Tibial artery (tissue), 4 donors: ENCODE measurements at regions not wholly inside any gene's neighbourhood (a gene's known extent, or its start where the extent isn't known, plus 50 kb on each side); places are given as distances from the start of the nearest gene placed in this dataset.
"Not testable (repeated sequence)": the region's sequence is repeated elsewhere in the genome, so short reads cannot be mapped to it uniquely, and the experiment has no call there.

Experiments used
- DNase-seq, 2 donors: peaks; one replicate each; pipeline ENCODE4 v3.0.0-alpha.2; 2019
- H3K27ac ChIP-seq, 2 donors: fragments of 200-600 bp; sonication (generic) in 1 of 2; 1 replicate in 1 of 2; 2 replicates in 1 of 2; pipeline ENCODE4 v1.5.1; 2018 to 2019; ENCODE audit warnings: mild to moderate bottlenecking in 1 of 2
- H3K27me3 ChIP-seq, 2 donors: fragments of 200-600 bp; sonication (generic) in 1 of 2; one replicate each; pipeline versions ENCODE4 v1.5.1 to v1.6.0; 2016 to 2019
- H3K36me3 ChIP-seq, 3 donors: fragments of 200-600 bp; sonication (generic) in 2 of 3; one replicate each; pipeline ENCODE4 v1.5.1; 2016 to 2019; ENCODE audit warnings: mild to moderate bottlenecking in 2 of 3
- H3K4me1 ChIP-seq, 4 donors: fragments of 200-600 bp; sonication (generic) in 2 of 4; 1 replicate in 3 of 4; 2 replicates in 1 of 4; pipeline ENCODE4 v1.5.1; 2016 to 2019
- H3K4me3 ChIP-seq, 2 donors: fragments of 200-600 bp; sonication (generic) in 1 of 2; 1 replicate in 1 of 2; 2 replicates in 1 of 2; pipeline ENCODE4 v1.5.1; 2018 to 2019; ENCODE audit warnings: mild to moderate bottlenecking in 2 of 2
- H3K9me3 ChIP-seq, 3 donors: fragments of 200-600 bp; sonication (generic) in 1 of 3; one replicate each; pipeline ENCODE4 v1.5.1; 2016 to 2019
- CTCF ChIP-seq, 2 experiments: fragments of 200-600 bp in 1 of 2; fragments of 450-650 bp in 1 of 2; IDR thresholded peaks; one replicate each; pipeline ENCODE4 v1.5.1; 2017 to 2019; ENCODE audit warnings: antibody characterized with exemption in 2 of 2, mild to moderate bottlenecking in 1 of 2, moderate library complexity in 1 of 2
- intact Hi-C: fragments of 100-400 bp; cut with DNase I; formaldehyde crosslinking; loops from one replicate; pipeline ENCODE4 v1.15.0; 2023; ENCODE audit warnings: low total_unique reads

DNA sequence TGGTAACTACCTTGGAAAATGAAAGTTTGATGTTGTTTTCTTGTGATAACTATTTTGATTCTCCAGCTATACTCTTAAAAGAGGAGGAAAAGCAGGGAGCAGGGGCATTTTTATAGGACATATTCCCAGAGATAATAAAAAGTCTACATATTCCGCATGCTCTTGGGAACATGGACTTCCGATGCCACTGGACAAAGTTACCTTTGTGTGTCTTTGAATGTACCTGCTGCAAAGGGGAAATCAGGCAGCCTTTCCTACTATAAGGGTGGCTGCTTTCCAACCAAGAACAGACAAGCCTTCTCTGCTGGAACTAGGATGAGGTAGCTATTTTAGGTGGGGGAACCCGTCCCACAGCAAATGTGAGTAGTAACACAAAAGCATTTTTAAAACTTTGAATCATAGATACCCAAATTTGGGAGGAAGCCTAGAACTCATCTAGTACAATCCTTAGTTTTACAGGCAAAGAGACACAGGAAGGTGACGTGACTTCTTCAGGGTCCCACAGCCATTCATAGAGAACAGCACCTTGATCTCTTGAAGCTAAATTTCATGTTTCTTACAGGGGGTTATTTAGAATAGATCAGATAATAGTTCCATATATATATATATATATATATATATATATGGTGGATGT, 179.9 kb downstream of the FASLG start:
- Histone ChIP-seq H3K36me3 (no peaks in the 10 kb centered on the region), H3K27me3 (no peaks in the 10 kb centered on the region), H3K27ac (no peak overlapping the region), H3K4me1 (no peaks in the 10 kb centered on the region), H3K9me3 (no peaks in the 10 kb centered on the region), H3K4me3 (no peak overlapping the region)
- TF ChIP-seq CTCF (IDR thresholded peaks at IDR 0.05): no peak
- intact Hi-C loops: no loop called here
- DNase-seq: no peak

- H3K36me3 ChIP-seq, H3K9me3 ChIP-seq, H3K27ac ChIP-seq, DNase-seq, H3K27me3 ChIP-seq, H3K4me3 ChIP-seq, H3K4me1 ChIP-seq, intact Hi-C loops: not testable (repeated sequence)
Measured at GRCh38 chr1:172839639-172840038, 180.7 kb downstream of the FASLG start.

GRCh38 chr1:172843444-172843843, 184.5 kb downstream of the FASLG start:
- H3K9me3 ChIP-seq: no peaks in the 10 kb centered on the region
- no peaks in the 10 kb centered on the region for H3K4me1 ChIP-seq
- no peak for TF ChIP-seq CTCF (IDR thresholded peaks at IDR 0.05)
- intact Hi-C loops: no loop called here
- DNase-seq: no peak
- no peak overlapping the region for H3K27ac ChIP-seq
- H3K36me3 ChIP-seq: no peaks in the 10 kb centered on the region
- H3K4me3 ChIP-seq: no peak overlapping the region
- no peaks in the 10 kb centered on the region for H3K27me3 ChIP-seq

DNA sequence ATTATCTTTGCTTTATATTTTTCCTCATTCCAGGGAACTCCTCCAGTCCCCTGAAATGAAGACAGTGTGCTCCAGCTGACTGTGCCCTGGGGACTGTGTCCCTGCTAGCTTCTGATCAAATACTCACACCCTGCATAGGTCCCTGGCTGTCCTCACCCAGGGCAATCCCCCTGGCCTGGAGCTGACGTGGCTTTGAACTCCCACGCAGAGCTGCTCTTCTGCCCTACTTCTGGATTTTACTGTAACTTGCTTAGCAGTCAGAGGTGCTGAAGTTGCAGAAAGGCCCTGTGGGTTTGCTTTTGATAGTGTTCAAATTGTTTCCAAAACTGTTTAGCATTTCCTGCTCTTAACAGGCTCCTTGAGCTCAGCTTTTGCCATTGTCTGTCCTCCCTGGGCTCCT, 186.5 kb downstream of the FASLG start:
- intact Hi-C loops: no loop called here
- TF ChIP-seq CTCF (IDR thresholded peaks at IDR 0.05): no peak

DNA sequence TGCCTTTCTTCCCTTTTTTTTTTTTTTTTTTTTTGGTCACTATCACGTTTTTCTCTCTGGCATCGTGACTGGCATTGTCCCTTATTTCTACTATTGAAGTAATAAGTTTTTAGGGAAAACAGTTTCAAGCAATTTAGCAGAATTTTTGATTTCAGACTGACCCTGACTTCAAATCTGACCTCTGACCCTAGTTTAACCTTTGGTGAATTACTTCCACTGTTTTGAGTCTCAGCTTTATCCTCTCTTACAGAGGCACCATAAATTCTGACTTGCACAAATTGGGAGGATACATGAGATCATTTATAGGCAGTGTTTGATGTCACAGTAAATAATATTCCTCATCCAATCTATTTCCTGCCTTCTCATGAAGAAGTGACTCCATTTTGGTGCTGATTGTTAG, 187.0 kb downstream of the FASLG start:
- no peak overlapping the region for H3K4me3 ChIP-seq
- no peaks in the 10 kb centered on the region for H3K27me3 ChIP-seq
- TF ChIP-seq CTCF (IDR thresholded peaks at IDR 0.05): no peak
- no peaks in the 10 kb centered on the region for H3K9me3 ChIP-seq
- H3K36me3 ChIP-seq: no peaks in the 10 kb centered on the region
- H3K4me1 ChIP-seq: no peaks in the 10 kb centered on the region
- no peak overlapping the region for H3K27ac ChIP-seq
- intact Hi-C loops: no loop called here
- DNase-seq: no peak

More for the DNA sequence above, 186.5 kb downstream of the FASLG start:
- Histone ChIP-seq H3K9me3 (no peaks in the 10 kb centered on the region), H3K27me3 (no peaks in the 10 kb centered on the region), H3K27ac (no peak overlapping the region), H3K36me3 (no peaks in the 10 kb centered on the region), H3K4me1 (no peaks in the 10 kb centered on the region), H3K4me3 (no peak overlapping the region)
- no peak for DNase-seq

- H3K27me3 ChIP-seq, intact Hi-C loops, H3K27ac ChIP-seq, DNase-seq, H3K4me3 ChIP-seq, H3K36me3 ChIP-seq, H3K9me3 ChIP-seq, H3K4me1 ChIP-seq: not testable (repeated sequence)
Measured at GRCh38 chr1:172847814-172848213, 188.9 kb downstream of the FASLG start.

DNA sequence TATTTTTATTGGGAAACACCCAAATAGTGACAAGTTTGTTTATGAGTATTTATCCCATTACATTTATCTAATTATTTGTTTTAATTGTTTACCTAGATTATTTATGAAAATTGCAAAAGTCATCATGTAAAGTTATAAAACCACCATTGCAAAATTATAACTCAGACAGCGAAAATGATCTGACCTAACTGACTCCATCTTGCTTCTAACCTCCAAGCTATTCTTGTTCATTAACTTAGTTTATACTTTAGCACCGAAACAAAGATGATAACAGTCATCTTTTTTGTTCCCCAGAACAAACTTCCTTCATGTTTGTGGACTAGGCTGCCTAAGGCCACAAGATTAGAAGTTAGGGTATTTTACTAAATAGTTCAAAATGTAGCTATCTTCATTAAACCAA, 190.8 kb downstream of the FASLG start:
- DNase-seq: no peak
- intact Hi-C loops: no loop called here
- Histone ChIP-seq H3K9me3 (no peaks in the 10 kb centered on the region), H3K4me1 (no peaks in the 10 kb centered on the region), H3K27ac (no peak overlapping the region), H3K36me3 (no peaks in the 10 kb centered on the region), H3K27me3 (no peaks in the 10 kb centered on the region), H3K4me3 (no peak overlapping the region)
- TF ChIP-seq CTCF (IDR thresholded peaks at IDR 0.05): no peak
